Duodenal mucosa (tissue), 2 donors: ENCODE measurements at regions not wholly inside any gene's neighbourhood (a gene's known extent, or its start where the extent isn't known, plus 50 kb on each side); places are given as distances from the start of the nearest gene placed in this dataset.

Source experiments
- H3K27ac ChIP-seq: one replicate; pipeline ENCODE4 v1.7.0; 2013; ENCODE audit warnings: low read depth, low read length
- H3K27me3 ChIP-seq, 2 donors: one replicate each; pipeline ENCODE4 v1.7.0; 2013; ENCODE audit warnings: low read length in 2 of 2, control low read depth in 1 of 2; ENCODE audit not compliant: insufficient read depth in 2 of 2, control insufficient read depth in 1 of 2
- H3K36me3 ChIP-seq, 2 donors: one replicate each; pipeline ENCODE4 v1.7.0; 2013; ENCODE audit warnings: low read length in 2 of 2, control low read depth in 1 of 2; ENCODE audit not compliant: insufficient read depth in 2 of 2, control insufficient read depth in 1 of 2
- H3K4me1 ChIP-seq, 2 donors: one replicate each; pipeline ENCODE4 v1.7.0; 2013; ENCODE audit warnings: low read length in 2 of 2, control low read depth in 1 of 2; ENCODE audit not compliant: insufficient read depth in 2 of 2, control insufficient read depth in 1 of 2
- H3K4me3 ChIP-seq, 2 donors: one replicate each; pipeline ENCODE4 v1.7.0; 2013; ENCODE audit warnings: low read length in 2 of 2, low read depth in 1 of 2
- H3K9ac ChIP-seq, 2 donors: one replicate each; pipeline ENCODE4 v1.7.0; 2013; ENCODE audit warnings: low read length in 2 of 2, low read depth in 1 of 2
- H3K9me3 ChIP-seq, 2 donors: one replicate each; pipeline ENCODE4 v1.7.0; 2013; ENCODE audit warnings: low read length in 2 of 2, control low read depth in 1 of 2; ENCODE audit not compliant: control insufficient read depth in 1 of 2

- no peak overlapping the region for H3K27ac ChIP-seq
- H3K9me3 ChIP-seq = no peaks in the 10 kb centered on the region
- no peaks in the 10 kb centered on the region for H3K36me3 ChIP-seq
- H3K4me3 ChIP-seq = no peak overlapping the region
- H3K27me3 ChIP-seq = no peaks in the 10 kb centered on the region
- H3K4me1 ChIP-seq = no peaks in the 10 kb centered on the region
- no peak overlapping the region for H3K9ac ChIP-seq
Measured at GRCh38 chrX:10743476-10743875, 123.1 kb upstream of the MID1 start.

- H3K27me3 ChIP-seq = no peaks in the 10 kb centered on the region
- H3K4me3 ChIP-seq = no peak overlapping the region
- no peaks in the 10 kb centered on the region for H3K4me1 ChIP-seq
- H3K9me3 ChIP-seq = no peaks in the 10 kb centered on the region
- H3K9ac ChIP-seq = no peak overlapping the region
- no peaks in the 10 kb centered on the region for H3K36me3 ChIP-seq
- no peak overlapping the region for H3K27ac ChIP-seq
Measured at GRCh38 chrX:10744007-10744406, 123.6 kb upstream of the MID1 start.

- H3K27ac ChIP-seq = no peak overlapping the region
- H3K27me3 ChIP-seq = no peaks in the 10 kb centered on the region
- H3K4me1 ChIP-seq = no peaks in the 10 kb centered on the region
- no peaks in the 10 kb centered on the region for H3K9me3 ChIP-seq
- H3K9ac ChIP-seq = no peak overlapping the region
- no peak overlapping the region for H3K4me3 ChIP-seq
- H3K36me3 ChIP-seq = no peaks in the 10 kb centered on the region
Measured at GRCh38 chrX:10747975-10748374, 127.6 kb upstream of the MID1 start.

GRCh38 chrX:10749113-10749512, 128.7 kb upstream of the MID1 start:
- H3K27me3 ChIP-seq = no peaks in the 10 kb centered on the region
- H3K36me3 ChIP-seq = no peaks in the 10 kb centered on the region
- H3K4me1 ChIP-seq = no peaks in the 10 kb centered on the region
- no peak overlapping the region for H3K4me3 ChIP-seq
- H3K27ac ChIP-seq = no peak overlapping the region
- H3K9ac ChIP-seq = no peak overlapping the region
- no peaks in the 10 kb centered on the region for H3K9me3 ChIP-seq

- Histone ChIP-seq H3K9me3 (no peaks in the 10 kb centered on the region), H3K36me3 (no peaks in the 10 kb centered on the region)
Measured at GRCh38 chrX:10750581-10750980, 130.2 kb upstream of the MID1 start.

GRCh38 chrX:10753116-10753515, 132.7 kb upstream of the MID1 start:
- H3K4me3 ChIP-seq = no peak overlapping the region
- H3K9ac ChIP-seq = no peak overlapping the region
- H3K36me3 ChIP-seq = no peaks in the 10 kb centered on the region
- H3K4me1 ChIP-seq = no peaks in the 10 kb centered on the region
- H3K9me3 ChIP-seq = no peaks in the 10 kb centered on the region
- H3K27ac ChIP-seq = no peak overlapping the region
- H3K27me3 ChIP-seq = no peaks in the 10 kb centered on the region

More at GRCh38 chrX:10750581-10750980, 130.2 kb upstream of the MID1 start:
- Histone ChIP-seq H3K4me1 (no peaks in the 10 kb centered on the region), H3K9ac (no peak overlapping the region), H3K27me3 (no peaks in the 10 kb centered on the region), H3K27ac (no peak overlapping the region), H3K4me3 (no peak overlapping the region)

GRCh38 chrX:10754445-10754844, 134.1 kb upstream of the MID1 start:
- no peaks in the 10 kb centered on the region for H3K36me3 ChIP-seq
- H3K9me3 ChIP-seq = no peaks in the 10 kb centered on the region
- H3K27ac ChIP-seq = no peak overlapping the region
- H3K9ac ChIP-seq = no peak overlapping the region
- no peak overlapping the region for H3K4me3 ChIP-seq
- no peaks in the 10 kb centered on the region for H3K27me3 ChIP-seq
- no peaks in the 10 kb centered on the region for H3K4me1 ChIP-seq

- Histone ChIP-seq H3K36me3 (no peaks in the 10 kb centered on the region), H3K9ac (no peak overlapping the region), H3K27ac (no peak overlapping the region), H3K4me1 (no peaks in the 10 kb centered on the region), H3K9me3 (no peaks in the 10 kb centered on the region), H3K4me3 (no peak overlapping the region), H3K27me3 (no peaks in the 10 kb centered on the region)
Measured at GRCh38 chrX:10755439-10756334, 135.3 kb upstream of the MID1 start.

GRCh38 chrX:10756441-10756840, 136.1 kb upstream of the MID1 start:
- H3K27ac ChIP-seq = no peak overlapping the region
- no peaks in the 10 kb centered on the region for H3K36me3 ChIP-seq
- H3K4me3 ChIP-seq = no peak overlapping the region
- H3K27me3 ChIP-seq = no peaks in the 10 kb centered on the region
- no peaks in the 10 kb centered on the region for H3K4me1 ChIP-seq
- H3K9ac ChIP-seq = no peak overlapping the region
- H3K9me3 ChIP-seq = no peaks in the 10 kb centered on the region

GRCh38 chrX:10759141-10759799, 138.9 kb upstream of the MID1 start:
- H3K36me3 ChIP-seq = no peaks in the 10 kb centered on the region
- no peaks in the 10 kb centered on the region for H3K9me3 ChIP-seq
- H3K4me1 ChIP-seq = no peaks in the 10 kb centered on the region
- no peaks in the 10 kb centered on the region for H3K27me3 ChIP-seq
- no peak overlapping the region for H3K27ac ChIP-seq
- no peak overlapping the region for H3K4me3 ChIP-seq
- no peak overlapping the region for H3K9ac ChIP-seq
